GM12874 (cell line): ENCODE measurements at regions not wholly inside any gene's neighbourhood (a gene's known extent, or its start where the extent isn't known, plus 50 kb on each side); places are given as distances from the start of the nearest gene placed in this dataset.

ENCODE experiments used
- CTCF ChIP-seq: IDR thresholded peaks from 2 replicates; pipeline ENCODE4 v1.5.1; 2011; ENCODE audit warnings: low read depth, mild to moderate bottlenecking, control low read depth, low read length, moderate library complexity; ENCODE audit not compliant: insufficient read depth

GRCh38 chr9:106467113-106467864, 395.7 kb upstream of the ZNF462 start:
- TF ChIP-seq CTCF, result no peak

GRCh38 chr9:106467865-106468164, 395.2 kb upstream of the ZNF462 start:
- no peak for TF ChIP-seq CTCF

- no peak for TF ChIP-seq CTCF
These were observed 394.5 kb upstream of the ZNF462 start for GRCh38 chr9:106468431-106468830.

- TF ChIP-seq CTCF, result no peak
These were observed 384.7 kb upstream of the ZNF462 start for GRCh38 chr9:106478312-106478711.

GRCh38 chr9:106478727-106479126, 384.2 kb upstream of the ZNF462 start:
- TF ChIP-seq CTCF, result no peak

- no peak for TF ChIP-seq CTCF
These were observed 383.3 kb upstream of the ZNF462 start for GRCh38 chr9:106479679-106480078.

- TF ChIP-seq CTCF, result no peak
These were observed 381.9 kb upstream of the ZNF462 start for GRCh38 chr9:106481013-106481609.
